ENCODE measurements at regions not wholly inside any gene's neighbourhood (a gene's known extent, or its start where the extent isn't known, plus 50 kb on each side); places are given as distances from the start of the nearest gene placed in this dataset.

GRCh38 chr5:13566871-13567339 is 377.6 kb downstream of the DNAH5 start:
- TF ChIP-seq CTCF (IDR thresholded peaks at IDR 0.05; ENCODE audit: poor library complexity) (no peak), EZH2phosphoT487 (IDR thresholded peaks at IDR 0.05; ENCODE audit: low read depth, severe bottlenecking, unreplicated experiment) (no peak)

Data from hepatocyte (in vitro differentiated cells).